Choroid plexus epithelial cell (primary cell): ENCODE measurements at regions not wholly inside any gene's neighbourhood (a gene's known extent, or its start where the extent isn't known, plus 50 kb on each side); places are given as distances from the start of the nearest gene placed in this dataset.
"Not testable (repeated sequence)": the region's sequence is repeated elsewhere in the genome, so short reads cannot be mapped to it uniquely, and the experiment has no call there.

ENCODE experiments used
- DNase-seq: peaks from one replicate; pipeline ENCODE4 v3.0.0-alpha.2; 2010; ENCODE audit warnings: low read depth
- H3K4me3 ChIP-seq: 2 replicates; pipeline ENCODE4 v1.5.1; 2011; ENCODE audit warnings: low read depth, mild to moderate bottlenecking, control low read depth, low read length, moderate library complexity
- TF ChIP-seq, protein P1 (sequence below): conservative IDR thresholded peaks from 2 replicates; pipeline ENCODE4 v1.5.1; 2011; ENCODE audit warnings: low read depth, mild to moderate bottlenecking, control low read depth, inconsistent platforms, low read length, moderate library complexity

- no peak overlapping the region for H3K4me3 ChIP-seq
- TF ChIP-seq, protein P1, sequence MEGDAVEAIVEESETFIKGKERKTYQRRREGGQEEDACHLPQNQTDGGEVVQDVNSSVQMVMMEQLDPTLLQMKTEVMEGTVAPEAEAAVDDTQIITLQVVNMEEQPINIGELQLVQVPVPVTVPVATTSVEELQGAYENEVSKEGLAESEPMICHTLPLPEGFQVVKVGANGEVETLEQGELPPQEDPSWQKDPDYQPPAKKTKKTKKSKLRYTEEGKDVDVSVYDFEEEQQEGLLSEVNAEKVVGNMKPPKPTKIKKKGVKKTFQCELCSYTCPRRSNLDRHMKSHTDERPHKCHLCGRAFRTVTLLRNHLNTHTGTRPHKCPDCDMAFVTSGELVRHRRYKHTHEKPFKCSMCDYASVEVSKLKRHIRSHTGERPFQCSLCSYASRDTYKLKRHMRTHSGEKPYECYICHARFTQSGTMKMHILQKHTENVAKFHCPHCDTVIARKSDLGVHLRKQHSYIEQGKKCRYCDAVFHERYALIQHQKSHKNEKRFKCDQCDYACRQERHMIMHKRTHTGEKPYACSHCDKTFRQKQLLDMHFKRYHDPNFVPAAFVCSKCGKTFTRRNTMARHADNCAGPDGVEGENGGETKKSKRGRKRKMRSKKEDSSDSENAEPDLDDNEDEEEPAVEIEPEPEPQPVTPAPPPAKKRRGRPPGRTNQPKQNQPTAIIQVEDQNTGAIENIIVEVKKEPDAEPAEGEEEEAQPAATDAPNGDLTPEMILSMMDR: no peak
- no peak for DNase-seq
Observed at GRCh38 chr6:94177429-94177828, 758.1 kb upstream of the EPHA7 start.

DNA sequence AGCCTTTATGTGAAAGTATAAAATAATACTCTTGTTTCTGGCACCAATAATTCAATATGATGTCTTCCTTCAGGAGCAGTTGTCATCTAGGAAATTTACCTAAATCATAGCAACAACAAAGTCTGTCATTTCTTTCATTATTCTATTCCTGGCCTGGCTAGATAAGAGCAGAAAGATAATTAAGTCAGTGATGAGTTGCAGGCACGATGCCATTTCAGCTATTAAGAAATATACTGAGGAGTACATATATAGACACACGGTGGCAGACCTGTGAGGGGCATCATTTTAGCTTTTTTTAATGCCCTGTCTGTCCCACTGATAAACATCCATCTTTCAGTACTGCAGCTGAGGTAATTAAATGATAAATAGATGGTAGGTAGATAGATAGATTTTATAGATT is 756.1 kb upstream of the EPHA7 start:
- no peak overlapping the region for H3K4me3 ChIP-seq
- TF ChIP-seq, protein P1: no peak
- no peak for DNase-seq

DNA sequence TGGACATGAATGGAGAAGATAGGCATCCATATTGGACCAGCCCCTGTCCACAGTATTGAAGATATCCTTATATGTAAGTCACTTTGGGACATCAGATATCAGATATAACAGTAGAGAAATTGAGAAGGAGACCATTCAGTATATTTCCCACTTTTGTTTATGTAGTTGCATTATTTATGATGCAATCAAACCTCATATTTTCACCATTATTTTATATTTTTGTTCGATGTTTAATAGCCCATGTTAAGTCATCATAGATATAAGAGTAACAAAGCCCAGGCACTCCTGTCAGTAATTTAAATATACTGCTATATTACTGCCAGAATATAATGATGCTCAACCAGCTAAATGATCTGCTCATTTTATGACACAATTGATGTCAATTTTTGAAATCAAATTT is 744.5 kb upstream of the EPHA7 start:
- TF ChIP-seq, protein P1: no peak
- no peak overlapping the region for H3K4me3 ChIP-seq
- no peak for DNase-seq

GRCh38 chr6:94150886-94151285 is 731.5 kb upstream of the EPHA7 start:
- TF ChIP-seq, protein P1: no peak
- DNase-seq: no peak
- H3K4me3 ChIP-seq: no peak overlapping the region

GRCh38 chr6:94144807-94145206 is 725.4 kb upstream of the EPHA7 start:
- TF ChIP-seq, protein P1: no peak
- DNase-seq: no peak
- H3K4me3 ChIP-seq: no peak overlapping the region

DNA sequence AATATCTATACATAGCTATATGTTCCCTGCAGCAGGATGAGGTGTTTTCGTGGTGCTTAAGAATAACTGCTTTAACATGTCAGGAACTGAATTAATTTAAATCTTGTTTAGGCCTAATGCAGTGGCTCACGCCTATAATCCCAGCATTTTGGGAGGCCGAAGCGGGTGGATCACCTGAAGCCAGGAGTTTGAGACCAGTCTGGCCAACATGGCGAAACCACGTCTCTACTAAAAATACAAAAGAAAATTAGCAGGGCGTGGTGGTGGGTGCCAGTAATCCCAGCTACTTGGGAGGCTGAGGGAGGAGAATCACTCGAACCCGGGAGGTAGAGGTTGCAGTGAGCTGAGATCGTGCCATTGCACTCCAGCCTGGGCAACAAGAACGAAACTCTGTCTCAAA is 717.8 kb upstream of the EPHA7 start:
- not testable (repeated sequence) for H3K4me3 ChIP-seq, DNase-seq

DNA sequence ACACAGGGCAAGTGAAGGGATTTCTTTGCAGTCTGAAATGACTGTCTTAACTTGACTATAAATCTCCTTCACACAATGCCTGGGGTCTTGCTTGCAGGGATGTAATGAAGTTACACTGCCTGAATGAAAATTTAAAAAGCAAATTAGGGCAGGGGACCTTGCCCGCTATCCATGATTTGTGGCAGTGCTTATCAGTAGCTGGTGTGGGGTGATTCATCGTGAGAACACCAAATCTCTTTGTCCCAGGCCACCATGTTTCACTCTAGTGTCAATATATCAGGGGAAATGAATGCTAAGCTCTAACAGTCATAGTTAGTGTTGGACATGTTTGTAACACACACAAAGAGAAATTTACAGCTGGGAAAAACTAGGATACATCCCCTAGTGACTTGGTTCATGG is 713.7 kb upstream of the EPHA7 start:
- TF ChIP-seq, protein P1: no peak
- no peak for DNase-seq
- no peak overlapping the region for H3K4me3 ChIP-seq

- no peak overlapping the region for H3K4me3 ChIP-seq
- TF ChIP-seq, protein P1: no peak
- no peak for DNase-seq
Observed at GRCh38 chr6:94131271-94131670, 711.9 kb upstream of the EPHA7 start.
